ENCODE measurements at regions not wholly inside any gene's neighbourhood (a gene's known extent, or its start where the extent isn't known, plus 50 kb on each side); places are given as distances from the start of the nearest gene placed in this dataset.
A peak's percentile ranks its signal among the peaks of the same experiment; 100 is the strongest.
"Not testable (repeated sequence)": the region's sequence is repeated elsewhere in the genome, so short reads cannot be mapped to it uniquely, and the experiment has no call there.

DNA sequence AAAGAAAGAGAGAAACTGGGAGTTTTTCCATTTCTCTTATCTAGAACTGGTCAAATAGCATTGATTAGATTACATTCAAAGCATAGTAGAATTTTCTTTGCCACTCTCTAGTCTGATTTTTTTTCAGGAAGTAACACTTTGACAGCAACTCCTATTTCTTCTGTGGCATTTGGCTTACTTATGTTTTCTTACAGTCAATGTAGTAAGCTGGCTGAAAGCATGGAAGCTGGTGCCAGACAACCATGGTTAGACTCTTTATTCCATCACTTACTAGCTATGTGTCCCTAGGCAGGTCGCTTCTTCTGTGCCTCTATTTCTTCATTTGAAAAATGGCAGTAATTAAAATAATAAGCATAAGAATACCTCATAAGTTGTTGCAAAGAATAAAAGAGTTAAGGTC is 54.2 kb upstream of the OPRM1 start:
- DNase-seq (ENCODE audit: low read depth), result no peak

DNA sequence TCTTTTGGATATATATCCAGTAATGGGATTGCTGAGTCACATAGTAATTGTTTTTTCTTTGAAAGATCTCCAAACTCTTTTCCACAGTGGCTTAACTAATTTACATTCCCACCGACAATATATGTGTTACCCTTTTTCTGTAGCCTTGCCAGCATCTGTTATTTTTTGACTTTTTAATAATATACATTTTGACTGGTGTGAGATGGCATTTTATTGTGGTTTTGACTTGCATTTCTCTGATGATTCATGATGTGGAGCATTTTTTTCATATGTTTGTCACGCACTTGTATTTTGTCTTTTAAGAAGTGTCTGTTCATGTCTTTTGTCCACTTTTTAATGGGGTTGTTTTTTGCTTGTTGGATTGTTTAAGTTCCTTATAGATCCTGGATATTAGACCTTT is 58.9 kb upstream of the OPRM1 start:
- no peak for DNase-seq (ENCODE audit: low read depth)

DNA sequence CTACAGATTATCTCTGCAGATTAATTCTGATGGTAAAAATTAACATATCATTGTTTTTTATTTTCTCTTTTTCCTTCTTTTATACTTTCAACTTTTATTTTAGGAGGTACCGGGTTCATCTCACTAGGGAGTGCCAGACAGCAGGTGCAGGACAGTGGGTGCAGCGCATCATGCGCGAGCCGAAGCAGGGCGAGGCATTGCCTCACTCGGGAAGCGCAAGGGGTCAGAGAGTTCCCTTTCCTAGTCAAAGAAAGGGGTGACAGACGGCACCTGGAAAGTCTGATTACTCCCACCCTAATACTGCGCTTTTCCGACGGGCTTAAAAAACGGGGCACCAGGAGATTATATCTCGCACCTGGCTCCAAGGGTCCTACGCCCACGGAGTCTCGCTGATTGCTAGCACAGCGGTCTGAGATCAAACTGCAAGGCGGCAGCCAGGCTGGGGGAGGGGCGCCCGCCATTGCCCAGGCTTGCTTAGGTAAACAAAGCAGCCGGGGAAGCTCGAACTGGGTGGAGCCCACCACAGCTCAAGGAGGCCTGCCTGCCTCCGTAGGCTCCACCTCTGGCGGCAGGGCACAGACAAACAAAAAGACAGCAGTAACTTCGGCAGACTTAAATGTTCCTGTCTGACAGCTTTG is 60.0 kb upstream of the OPRM1 start:
- DNase-seq (ENCODE audit: low read depth), result not testable (repeated sequence)

GRCh38 chr6:153976921-153977693 is 61.9 kb upstream of the OPRM1 start:
- peak; percentile 2 for DNase-seq (ENCODE audit: low read depth)

- no peak for DNase-seq (ENCODE audit: low read depth)
Measured at GRCh38 chr6:153966001-153966400, 73.0 kb upstream of the OPRM1 start.

DNA sequence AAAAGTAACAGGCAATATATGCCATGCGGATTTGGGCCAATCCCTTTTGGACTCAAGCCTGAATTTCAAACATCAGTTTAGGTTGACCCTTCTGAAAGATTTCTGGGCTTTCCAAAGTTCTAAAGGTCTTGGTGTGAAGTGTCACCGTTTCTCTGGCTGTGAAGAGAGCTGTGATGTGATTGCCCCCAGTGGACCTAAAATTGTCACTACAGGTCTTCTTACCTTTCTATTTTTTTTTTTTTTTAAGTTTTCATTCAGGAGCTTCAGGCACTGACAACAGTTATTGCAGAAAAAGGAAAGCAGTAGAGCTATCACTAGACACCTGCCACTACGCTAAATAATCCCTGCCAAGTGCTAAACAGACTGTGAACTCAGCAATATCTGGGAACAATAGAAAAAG is 75.7 kb upstream of the OPRM1 start:
- no peak for DNase-seq (ENCODE audit: low read depth)

DNA sequence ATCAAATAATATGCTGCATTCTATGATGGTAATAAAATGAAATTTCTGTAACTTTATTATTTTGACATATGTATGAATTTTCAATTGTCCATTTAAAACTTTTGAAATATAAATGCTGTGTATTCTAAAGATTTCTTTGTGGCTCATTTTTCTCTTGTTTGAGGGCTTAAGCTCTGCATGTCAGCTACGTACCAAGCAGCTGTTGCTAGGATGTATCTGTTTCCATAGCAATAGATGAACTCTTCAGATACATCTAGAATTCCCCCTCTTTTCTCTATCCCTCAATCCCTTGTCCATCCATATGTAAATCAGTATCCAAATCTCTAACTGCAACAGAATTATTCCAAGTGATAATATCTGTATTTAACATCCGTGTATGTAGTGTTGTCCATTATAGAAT is 76.5 kb upstream of the OPRM1 start:
- no peak for DNase-seq (ENCODE audit: low read depth)

GRCh38 chr6:153960741-153961140 is 78.3 kb upstream of the OPRM1 start:
- DNase-seq (ENCODE audit: low read depth), result no peak

DNA sequence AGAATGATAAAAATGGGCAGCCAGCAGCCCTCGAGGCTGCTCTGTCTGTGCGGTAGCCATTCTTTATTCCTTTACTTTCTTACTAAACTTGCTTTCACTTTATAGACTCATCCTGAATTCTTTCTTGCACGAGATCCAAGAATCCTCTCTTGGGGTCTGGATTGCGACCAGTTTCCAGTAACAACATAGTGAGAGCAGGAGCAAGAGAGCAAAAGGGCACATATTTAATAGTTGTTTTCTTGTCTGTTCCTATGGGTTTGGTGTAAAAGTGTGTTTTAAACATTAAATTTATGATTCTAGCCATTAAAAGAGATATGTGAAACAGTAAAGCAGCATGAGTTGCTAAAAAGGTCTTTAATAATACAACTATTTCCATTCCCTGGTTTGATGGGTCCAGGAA is 78.8 kb upstream of the OPRM1 start:
- no peak for DNase-seq (ENCODE audit: low read depth)

- no peak for DNase-seq (ENCODE audit: low read depth)
Measured at GRCh38 chr6:153959276-153959675, 79.8 kb upstream of the OPRM1 start.

GRCh38 chr6:153958860-153959259 is 80.2 kb upstream of the OPRM1 start:
- DNase-seq (ENCODE audit: low read depth), result no peak

DNA sequence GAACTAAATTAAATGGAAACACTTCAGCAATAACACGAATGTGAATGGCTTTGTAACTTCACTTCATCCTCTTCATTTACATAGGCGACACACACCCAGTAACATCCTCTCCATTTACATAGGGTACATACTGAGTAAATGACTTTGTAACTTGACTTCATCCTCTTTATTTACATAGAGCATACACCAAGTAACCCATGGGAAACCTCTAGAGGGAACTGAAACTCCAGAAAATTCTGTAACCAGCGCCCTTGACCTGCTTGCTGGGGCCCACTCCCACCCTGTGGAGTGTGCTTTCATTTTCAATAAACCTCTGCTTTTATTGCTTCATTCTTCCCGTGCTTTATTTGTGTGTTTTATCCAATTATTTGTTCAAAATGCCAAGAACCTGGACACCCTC is 81.6 kb upstream of the OPRM1 start:
- DNase-seq (ENCODE audit: low read depth), result no peak

- no peak for DNase-seq (ENCODE audit: low read depth)
Measured at GRCh38 chr6:153956808-153957207, 82.2 kb upstream of the OPRM1 start.

DNA sequence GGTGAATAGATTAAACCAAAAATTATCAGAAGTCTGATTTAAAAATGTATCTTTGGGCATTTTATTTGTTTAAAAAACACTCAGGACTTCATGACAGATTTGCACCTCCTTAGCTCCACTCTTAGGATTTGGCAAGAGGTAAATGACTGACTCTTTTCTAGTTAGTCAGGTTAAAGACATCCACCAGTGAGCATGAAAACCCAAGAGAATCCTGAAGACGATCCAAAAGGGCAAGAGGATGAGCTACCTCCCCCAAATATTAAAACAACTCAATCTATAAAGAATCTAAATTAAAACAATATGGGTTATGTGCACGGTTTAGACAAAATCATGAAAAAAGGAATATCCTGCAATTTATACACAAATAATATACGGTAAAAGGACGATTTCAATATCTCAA is 89.4 kb upstream of the OPRM1 start:
- no peak for DNase-seq (ENCODE audit: low read depth)

GRCh38 chr6:153947808-153948447 is 91.1 kb upstream of the OPRM1 start:
- no peak for DNase-seq (ENCODE audit: low read depth)

GRCh38 chr6:153944201-153944600 is 94.8 kb upstream of the OPRM1 start:
- DNase-seq (ENCODE audit: low read depth), result no peak

DNA sequence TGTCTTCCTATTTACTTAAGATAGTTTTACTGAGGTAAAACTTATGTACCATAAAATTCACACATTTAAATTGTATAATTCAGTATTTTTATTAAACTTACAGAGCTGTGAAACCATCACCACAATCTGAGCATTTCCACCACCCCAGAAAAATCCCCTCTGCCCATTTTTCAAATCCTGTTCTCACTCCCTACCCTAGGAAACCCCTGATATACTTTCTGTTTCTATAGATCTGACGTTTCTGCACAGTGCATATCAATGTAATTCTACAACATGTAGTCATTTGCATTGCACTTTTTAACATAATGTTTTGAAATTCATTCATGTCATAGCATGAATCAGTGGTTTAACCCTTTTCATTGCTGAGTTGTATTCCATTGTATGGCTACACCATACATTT is 96.7 kb upstream of the OPRM1 start:
- no peak for DNase-seq (ENCODE audit: low read depth)

- DNase-seq (ENCODE audit: low read depth), result no peak
Measured at GRCh38 chr6:153941768-153942167, 97.3 kb upstream of the OPRM1 start.

- DNase-seq (ENCODE audit: low read depth), result no peak
Measured at GRCh38 chr6:153938876-153939275, 100.2 kb upstream of the OPRM1 start.

DNA sequence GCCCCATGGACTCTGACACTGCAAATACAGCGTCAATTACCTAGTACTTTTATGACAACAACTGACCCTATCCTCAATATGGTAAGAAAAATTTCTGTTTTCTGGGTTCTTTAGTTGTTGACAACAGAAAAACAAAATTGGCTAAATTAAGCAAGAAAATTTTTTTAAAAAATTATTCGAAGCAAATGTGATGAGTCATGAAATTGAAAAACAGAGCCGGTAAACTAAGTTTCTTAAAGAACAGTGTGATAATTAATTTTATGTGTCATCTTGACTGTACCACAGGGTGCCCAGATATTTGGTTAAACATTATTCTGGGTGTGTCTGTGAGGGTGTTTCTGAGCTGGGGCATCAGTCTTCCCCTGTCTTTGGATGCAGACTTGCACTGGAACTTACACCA is 107.6 kb upstream of the OPRM1 start:
- DNase-seq (ENCODE audit: low read depth), result no peak

DNA sequence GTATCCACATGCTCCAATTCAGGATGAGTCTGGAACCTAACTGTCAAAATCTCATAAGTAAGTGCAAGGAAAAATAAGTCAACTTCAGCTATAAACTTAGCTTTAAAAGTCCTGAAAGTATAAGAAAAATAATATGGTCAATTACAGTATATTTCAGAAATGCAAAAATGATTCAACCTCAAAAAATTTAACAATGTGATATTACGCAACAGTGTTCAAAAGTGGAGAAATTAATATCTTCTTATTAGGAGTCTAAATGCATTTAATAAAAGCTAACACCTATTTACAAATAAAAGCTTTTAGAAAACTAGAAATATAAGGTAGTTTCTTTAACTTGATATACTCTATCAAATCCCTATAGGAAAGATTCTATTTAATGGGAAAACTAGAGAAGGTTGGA is 111.2 kb upstream of the OPRM1 start:
- DNase-seq (ENCODE audit: low read depth), result no peak

DNA sequence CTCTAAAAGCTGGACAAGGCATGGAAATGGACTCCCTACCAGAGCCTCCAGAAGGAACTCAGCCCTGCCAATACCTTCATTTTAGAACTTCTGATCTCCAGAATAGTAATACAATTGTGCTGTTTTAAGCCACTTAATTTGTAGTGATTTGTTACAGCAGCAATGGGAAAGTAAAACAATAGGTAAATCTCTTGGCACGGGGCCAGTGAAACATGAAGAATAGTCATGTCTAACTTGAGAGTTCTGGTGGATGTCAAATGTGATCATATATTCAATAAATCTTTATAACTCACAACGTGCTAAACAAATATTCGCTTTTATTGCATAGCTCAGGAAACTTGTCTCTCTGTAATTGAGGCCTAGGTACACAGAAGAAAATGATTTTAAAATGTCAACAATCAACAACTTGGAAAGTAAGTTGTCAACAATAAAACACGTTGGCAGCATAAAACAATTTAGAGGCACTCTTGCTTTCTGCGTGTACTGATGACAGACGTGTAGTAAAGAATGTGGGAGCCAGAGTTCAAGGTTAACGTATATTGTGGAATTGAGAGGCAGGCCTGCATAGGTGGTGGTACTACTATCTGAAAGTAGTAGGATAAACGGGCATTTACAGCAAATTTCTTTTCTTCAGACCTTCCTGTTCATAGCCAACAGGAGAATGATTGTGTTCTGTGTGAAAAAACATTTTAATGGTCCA is 140.5 kb upstream of the OPRM1 start:
- DNase-seq (ENCODE audit: low read depth), result no peak

- no peak for DNase-seq (ENCODE audit: low read depth)
Measured at GRCh38 chr6:153882411-153882810, 156.6 kb upstream of the OPRM1 start.
